ENCODE measurements at regions not wholly inside any gene's neighbourhood (a gene's known extent, or its start where the extent isn't known, plus 50 kb on each side); places are given as distances from the start of the nearest gene placed in this dataset.

DNA sequence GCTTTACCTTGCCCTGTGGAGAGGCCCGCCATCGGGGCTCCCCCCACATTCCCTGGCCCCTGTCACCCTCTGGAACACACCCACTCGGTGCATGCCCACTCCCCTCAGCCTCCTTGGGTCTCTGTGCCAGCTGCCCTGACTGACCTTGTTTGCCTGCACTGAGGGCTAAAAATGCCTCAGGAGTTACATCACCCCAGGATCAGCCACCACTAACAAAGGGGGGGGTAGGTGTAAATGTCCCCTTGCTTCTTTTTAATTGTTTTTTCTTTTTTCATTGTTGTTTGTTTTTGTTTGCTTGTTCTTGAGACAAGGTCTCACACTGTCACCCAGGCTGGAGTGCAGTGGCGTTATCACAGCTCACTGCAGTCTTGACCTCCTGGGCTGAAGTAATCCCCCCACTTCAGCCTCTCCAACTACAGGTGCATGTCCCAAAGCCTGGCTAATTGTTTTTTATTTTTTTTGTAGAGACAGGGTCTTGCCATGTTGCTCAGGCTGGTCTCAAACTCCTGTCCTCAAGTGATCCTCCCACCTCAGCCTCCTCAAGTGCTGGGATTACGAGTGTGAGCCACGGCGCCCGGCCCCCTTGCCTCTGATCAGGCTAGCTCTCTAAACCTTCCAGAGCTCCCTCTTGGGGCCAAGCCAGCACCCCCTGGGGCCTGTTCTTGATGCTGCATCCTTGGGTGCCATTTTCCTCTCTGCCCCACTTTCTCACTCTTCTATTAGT lies 297.1 kb downstream of the UQCRFS1 start:
- H3K36me3 ChIP-seq (ENCODE audit: low read depth): no peaks in the 10 kb centered on the region
- no peaks in the 10 kb centered on the region for H3K4me1 ChIP-seq (ENCODE audit: insufficient read depth, poor library complexity, severe bottlenecking)
- H3K27ac ChIP-seq (ENCODE audit: poor library complexity, severe bottlenecking): no peak overlapping the region
- TF ChIP-seq, protein P1, sequence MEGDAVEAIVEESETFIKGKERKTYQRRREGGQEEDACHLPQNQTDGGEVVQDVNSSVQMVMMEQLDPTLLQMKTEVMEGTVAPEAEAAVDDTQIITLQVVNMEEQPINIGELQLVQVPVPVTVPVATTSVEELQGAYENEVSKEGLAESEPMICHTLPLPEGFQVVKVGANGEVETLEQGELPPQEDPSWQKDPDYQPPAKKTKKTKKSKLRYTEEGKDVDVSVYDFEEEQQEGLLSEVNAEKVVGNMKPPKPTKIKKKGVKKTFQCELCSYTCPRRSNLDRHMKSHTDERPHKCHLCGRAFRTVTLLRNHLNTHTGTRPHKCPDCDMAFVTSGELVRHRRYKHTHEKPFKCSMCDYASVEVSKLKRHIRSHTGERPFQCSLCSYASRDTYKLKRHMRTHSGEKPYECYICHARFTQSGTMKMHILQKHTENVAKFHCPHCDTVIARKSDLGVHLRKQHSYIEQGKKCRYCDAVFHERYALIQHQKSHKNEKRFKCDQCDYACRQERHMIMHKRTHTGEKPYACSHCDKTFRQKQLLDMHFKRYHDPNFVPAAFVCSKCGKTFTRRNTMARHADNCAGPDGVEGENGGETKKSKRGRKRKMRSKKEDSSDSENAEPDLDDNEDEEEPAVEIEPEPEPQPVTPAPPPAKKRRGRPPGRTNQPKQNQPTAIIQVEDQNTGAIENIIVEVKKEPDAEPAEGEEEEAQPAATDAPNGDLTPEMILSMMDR (IDR thresholded peaks at IDR 0.05; ENCODE audit: poor library complexity, severe bottlenecking): no peak
- ATAC-seq (ENCODE audit: low read depth) (no peak), DNase-seq (ENCODE audit: low spot score) (no peak)
- no peak overlapping the region for H3K4me3 ChIP-seq (ENCODE audit: severe bottlenecking)
- no peaks in the 10 kb centered on the region for H3K9me3 ChIP-seq (ENCODE audit: severe bottlenecking)
- peaks cover 3% of the 10 kb centered on the region for H3K27me3 ChIP-seq (ENCODE audit: insufficient read depth, poor library complexity, severe bottlenecking)

DNA sequence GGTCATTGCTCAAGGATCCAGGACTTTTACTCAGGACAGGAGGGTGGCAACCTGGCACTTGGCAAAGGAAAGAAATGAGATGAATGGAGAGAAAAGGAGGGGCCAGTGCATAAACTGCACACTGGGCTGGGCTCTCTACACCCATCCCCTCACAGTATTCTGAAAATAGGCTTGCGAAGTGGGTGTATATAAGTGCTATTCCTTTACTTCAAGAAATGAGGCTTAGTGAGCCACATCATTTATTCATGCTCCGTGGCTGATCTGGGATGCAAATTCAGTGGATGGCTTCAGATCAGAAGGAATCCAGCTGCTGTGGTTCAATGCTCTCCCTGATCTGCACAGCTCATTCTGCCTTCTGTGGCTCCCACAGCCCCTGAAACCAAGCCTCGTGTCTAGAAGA lies 297.7 kb downstream of the UQCRFS1 start:
- Histone ChIP-seq H3K4me3 (ENCODE audit: severe bottlenecking) (no peak overlapping the region), H3K36me3 (ENCODE audit: low read depth) (no peaks in the 10 kb centered on the region), H3K4me1 (ENCODE audit: insufficient read depth, poor library complexity, severe bottlenecking) (no peaks in the 10 kb centered on the region), H3K27me3 (ENCODE audit: insufficient read depth, poor library complexity, severe bottlenecking) (peaks cover 3% of the 10 kb centered on the region), H3K9me3 (ENCODE audit: severe bottlenecking) (no peaks in the 10 kb centered on the region), H3K27ac (ENCODE audit: poor library complexity, severe bottlenecking) (no peak overlapping the region)
- ATAC-seq (ENCODE audit: low read depth): no peak
- DNase-seq (ENCODE audit: low spot score): no peak
- TF ChIP-seq, protein P1 (IDR thresholded peaks at IDR 0.05; ENCODE audit: poor library complexity, severe bottlenecking): no peak

DNA sequence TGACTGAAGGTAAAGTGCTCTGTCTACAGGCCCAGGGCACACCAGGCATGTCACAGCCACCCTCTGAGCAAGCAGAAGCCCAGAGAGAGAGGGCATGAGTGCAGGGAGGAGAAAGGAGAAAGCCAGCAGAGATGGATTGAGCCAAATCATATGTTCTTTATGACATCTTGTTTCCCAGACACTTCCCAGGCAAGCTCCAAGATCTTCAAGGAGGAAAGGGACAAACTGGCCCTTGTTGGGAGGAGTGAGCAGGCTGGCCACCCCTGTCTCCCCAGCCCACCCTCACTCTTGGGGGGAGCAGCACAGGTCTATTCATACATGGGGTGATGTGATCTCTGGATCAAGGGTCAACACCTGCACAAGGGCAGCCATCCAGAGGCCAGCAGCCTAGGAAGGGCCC lies 298.8 kb downstream of the UQCRFS1 start:
- no peaks in the 10 kb centered on the region for H3K9me3 ChIP-seq (ENCODE audit: severe bottlenecking)
- no peaks in the 10 kb centered on the region for H3K4me1 ChIP-seq (ENCODE audit: insufficient read depth, poor library complexity, severe bottlenecking)
- H3K27ac ChIP-seq (ENCODE audit: poor library complexity, severe bottlenecking): no peak overlapping the region
- H3K36me3 ChIP-seq (ENCODE audit: low read depth): no peaks in the 10 kb centered on the region
- ATAC-seq (ENCODE audit: low read depth) (no peak), DNase-seq (ENCODE audit: low spot score) (no peak)
- TF ChIP-seq, protein P1 (IDR thresholded peaks at IDR 0.05; ENCODE audit: poor library complexity, severe bottlenecking): no peak
- H3K4me3 ChIP-seq (ENCODE audit: severe bottlenecking): no peak overlapping the region
- H3K27me3 ChIP-seq (ENCODE audit: insufficient read depth, poor library complexity, severe bottlenecking): peaks cover 3% of the 10 kb centered on the region

DNA sequence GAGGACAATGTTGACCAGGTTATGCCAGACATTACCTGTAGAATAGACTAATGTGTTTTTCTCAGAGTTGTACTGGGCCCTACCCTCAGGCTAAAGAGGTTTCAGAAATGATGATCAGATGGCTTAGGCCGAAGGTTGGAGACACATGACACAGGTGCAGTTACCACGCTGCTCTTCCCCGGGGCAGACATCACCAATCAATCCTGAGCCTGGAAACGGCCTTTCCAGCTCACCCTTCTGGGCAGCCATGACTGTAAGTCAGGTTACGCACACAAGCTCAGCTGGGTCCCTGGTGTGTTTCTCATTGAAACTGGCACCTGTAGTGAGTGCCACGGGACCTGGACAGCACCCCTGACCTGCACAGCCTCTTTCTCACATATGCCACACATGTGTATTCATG lies 299.3 kb downstream of the UQCRFS1 start:
- TF ChIP-seq, protein P1 (IDR thresholded peaks at IDR 0.05; ENCODE audit: poor library complexity, severe bottlenecking): no peak
- no peak overlapping the region for H3K27ac ChIP-seq (ENCODE audit: poor library complexity, severe bottlenecking)
- no peaks in the 10 kb centered on the region for H3K9me3 ChIP-seq (ENCODE audit: severe bottlenecking)
- H3K36me3 ChIP-seq (ENCODE audit: low read depth): no peaks in the 10 kb centered on the region
- H3K4me3 ChIP-seq (ENCODE audit: severe bottlenecking): no peak overlapping the region
- H3K4me1 ChIP-seq (ENCODE audit: insufficient read depth, poor library complexity, severe bottlenecking): no peaks in the 10 kb centered on the region
- peaks cover 3% of the 10 kb centered on the region for H3K27me3 ChIP-seq (ENCODE audit: insufficient read depth, poor library complexity, severe bottlenecking)
- no peak for DNase-seq (ENCODE audit: low spot score)
- ATAC-seq (ENCODE audit: low read depth): no peak

DNA sequence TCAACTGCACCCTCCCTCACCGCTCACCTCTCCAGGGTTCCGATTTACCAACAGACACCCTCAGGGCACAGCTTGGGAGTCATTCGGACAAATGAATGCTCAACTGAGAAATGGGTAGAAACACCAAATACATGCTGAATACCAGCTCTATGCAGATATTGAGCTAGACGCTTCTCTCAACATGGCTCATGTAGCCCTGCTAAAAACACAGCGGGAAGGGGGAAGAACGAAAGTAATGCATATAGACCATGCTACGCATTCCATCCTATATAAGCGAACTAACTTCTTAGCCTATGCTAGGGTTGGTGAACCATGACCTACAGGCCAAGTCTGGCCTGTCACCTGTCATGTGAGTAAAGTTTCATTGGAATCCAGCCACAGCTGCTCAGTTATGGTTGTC lies 304.0 kb downstream of the UQCRFS1 start:
- ATAC-seq (ENCODE audit: low read depth) (no peak), DNase-seq (ENCODE audit: low spot score) (no peak)
- TF ChIP-seq, protein P1 (IDR thresholded peaks at IDR 0.05; ENCODE audit: poor library complexity, severe bottlenecking): no peak
- Histone ChIP-seq H3K4me1 (ENCODE audit: insufficient read depth, poor library complexity, severe bottlenecking) (no peaks in the 10 kb centered on the region), H3K4me3 (ENCODE audit: severe bottlenecking) (no peak overlapping the region), H3K27ac (ENCODE audit: poor library complexity, severe bottlenecking) (no peak overlapping the region), H3K36me3 (ENCODE audit: low read depth) (no peaks in the 10 kb centered on the region), H3K9me3 (ENCODE audit: severe bottlenecking) (no peaks in the 10 kb centered on the region), H3K27me3 (ENCODE audit: insufficient read depth, poor library complexity, severe bottlenecking) (peaks cover 6% of the 10 kb centered on the region)
